ENCODE measurements at regions not wholly inside any gene's neighbourhood (a gene's known extent, or its start where the extent isn't known, plus 50 kb on each side); places are given as distances from the start of the nearest gene placed in this dataset.
"Not testable (repeated sequence)": the region's sequence is repeated elsewhere in the genome, so short reads cannot be mapped to it uniquely, and the experiment has no call there.

DNA sequence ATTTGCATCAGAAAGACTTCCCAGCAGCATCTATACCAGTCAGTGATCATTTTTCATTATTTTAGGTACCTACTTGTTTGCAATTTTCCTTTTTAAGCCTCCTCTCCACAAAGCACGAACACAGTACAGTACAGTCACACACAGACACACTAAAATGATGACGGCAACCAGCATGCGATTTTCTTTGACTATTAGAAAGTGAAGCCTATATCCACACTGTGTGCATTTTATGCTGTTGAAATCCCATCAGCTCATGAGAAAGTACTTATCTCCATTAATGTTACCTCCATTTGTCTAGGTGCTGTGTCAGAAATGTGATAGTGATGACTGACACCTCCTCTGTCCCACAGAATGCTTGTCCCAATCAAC, 294.7 kb upstream of the MEIS2 start:
- ChIA-PET CTCF (no interaction called here), POLR2A (no interaction called here)

DNA sequence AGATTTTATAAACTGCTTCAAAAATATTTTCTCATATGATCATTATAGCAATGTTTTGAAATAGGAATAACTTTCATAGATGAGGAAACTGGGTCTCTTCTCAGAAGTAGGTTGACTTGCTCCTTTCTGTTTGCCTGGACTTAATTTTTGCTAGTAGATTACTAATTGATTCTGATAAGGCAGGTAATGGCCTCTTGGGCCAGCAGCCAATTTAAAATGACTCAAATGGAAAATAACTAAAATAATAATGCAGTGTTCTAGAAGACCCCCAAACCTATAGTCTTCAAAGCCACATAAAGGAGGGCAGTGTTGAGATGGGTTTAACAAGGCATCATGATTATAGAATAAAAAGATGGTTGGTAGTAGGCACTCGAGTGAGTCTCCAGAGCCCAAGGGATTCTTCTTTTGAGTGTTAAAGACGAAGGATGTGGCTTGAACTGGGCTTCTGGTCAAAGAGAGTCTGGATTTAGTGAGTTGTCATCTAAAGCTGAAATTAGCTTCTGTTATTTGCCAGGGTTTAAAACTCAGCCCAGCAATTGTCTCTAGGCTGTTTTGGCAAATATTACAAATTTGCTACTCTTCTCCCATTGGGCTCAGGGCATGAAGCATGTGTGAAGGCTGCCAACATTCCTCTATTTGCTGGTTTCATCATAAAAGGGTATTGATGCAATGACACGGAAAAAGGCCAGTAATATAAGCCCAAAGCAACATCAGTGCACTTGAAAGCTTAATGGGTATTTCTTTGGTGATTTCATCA, 297.1 kb upstream of the MEIS2 start:
- POLR2A ChIA-PET = no interaction called here

DNA sequence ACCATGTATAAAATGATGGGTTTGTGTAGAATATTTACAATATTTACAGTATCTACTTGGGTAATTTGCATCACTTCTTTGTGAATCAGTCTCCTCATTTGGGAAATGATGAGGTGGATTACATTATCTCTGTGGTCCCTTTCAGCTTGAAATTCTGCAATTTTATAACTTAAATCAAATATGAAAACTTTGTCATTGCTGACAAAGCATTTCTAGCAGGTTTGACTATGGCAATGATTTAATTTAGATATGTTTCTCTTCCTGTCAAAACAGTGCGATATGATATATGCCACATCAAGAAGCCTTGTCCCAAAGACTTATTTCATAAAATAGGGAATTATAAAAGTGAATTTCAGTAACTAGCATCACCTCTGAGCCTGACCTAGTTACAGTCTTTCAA, 315.8 kb upstream of the MEIS2 start:
- ChIA-PET POLR2A (no interaction called here), CTCF (no interaction called here)

More for the DNA sequence above, 297.1 kb upstream of the MEIS2 start:
- CTCF ChIA-PET = no interaction called here

DNA sequence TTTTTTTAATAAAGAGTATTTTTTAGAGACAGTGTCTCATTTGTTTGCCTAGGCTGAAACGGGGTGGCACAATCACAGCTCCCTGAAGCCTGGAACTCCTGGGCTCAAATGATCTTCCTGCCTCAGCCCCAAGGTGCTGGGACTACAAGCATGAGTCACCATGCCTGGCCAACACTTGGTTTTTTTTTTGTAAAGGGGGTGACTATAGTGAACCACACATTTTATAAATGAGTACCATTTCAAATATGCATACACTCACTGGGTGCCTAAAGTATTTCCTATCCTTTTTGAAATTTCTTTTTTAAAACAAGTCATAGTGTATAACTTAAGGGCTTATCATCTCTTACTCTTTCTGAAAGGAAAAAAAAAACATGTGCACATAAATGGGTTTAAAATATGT, 325.2 kb upstream of the MEIS2 start:
- ChIA-PET CTCF (no interaction called here), POLR2A (no interaction called here)

DNA sequence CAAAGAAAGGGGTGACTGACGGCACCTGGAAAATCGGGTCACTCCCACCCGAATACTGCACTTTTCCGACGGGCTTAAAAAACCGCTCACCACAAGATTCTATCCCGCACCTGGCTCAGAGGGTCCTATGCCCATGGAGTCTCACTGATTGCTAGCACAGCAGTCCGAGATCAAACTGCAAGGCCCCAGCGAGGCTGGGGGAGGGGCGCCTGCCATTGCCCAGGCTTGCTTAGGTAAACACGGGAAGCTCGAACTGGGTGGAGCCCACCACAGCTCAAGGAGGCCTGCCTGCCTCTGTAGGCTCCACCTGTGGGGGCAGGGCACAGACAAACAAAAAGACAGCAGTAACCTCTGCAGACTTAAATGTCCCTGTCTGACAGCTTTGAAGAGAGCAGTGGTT, 327.0 kb upstream of the MEIS2 start:
- CTCF ChIA-PET, POLR2A ChIA-PET: not testable (repeated sequence)

DNA sequence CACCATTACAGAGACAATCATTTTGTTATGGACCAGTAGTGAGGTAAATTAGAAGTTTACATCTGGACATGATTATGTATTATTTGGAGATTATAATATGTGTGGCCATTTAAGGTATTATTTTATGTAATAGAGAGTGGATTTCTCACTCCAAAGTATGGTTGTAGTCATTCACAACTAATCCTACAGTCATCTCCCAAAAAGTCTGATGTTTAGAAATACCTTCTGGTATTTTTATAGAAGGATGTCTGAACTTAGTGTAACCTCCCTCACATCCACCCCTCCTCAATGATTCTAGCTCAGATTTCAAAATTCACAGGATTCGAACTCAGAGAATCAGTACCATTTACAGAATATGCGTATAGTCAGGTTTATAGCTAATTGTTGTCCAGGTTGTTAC, 346.6 kb upstream of the MEIS2 start:
- POLR2A ChIA-PET = no interaction called here
- CTCF ChIA-PET = no interaction called here

DNA sequence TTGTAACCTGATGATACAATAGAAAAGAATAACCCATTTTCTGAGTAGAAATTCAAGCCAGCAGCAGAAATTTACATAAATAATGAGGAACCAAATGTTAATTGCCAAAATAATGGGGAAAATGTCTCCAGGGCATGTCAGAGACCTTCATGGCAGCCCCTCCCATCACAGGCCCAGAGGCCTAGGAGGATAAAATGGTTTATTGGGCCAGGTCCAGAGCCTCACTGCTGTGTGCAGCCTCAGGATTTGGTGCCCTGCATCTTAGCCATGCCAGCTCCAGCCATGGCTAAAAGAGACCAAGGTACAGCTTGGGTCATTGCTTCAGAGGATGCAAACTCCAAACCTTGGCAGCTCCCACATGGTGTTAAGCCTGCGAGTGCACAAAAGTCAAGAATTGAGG, 352.1 kb upstream of the MEIS2 start:
- POLR2A ChIA-PET = no interaction called here

DNA sequence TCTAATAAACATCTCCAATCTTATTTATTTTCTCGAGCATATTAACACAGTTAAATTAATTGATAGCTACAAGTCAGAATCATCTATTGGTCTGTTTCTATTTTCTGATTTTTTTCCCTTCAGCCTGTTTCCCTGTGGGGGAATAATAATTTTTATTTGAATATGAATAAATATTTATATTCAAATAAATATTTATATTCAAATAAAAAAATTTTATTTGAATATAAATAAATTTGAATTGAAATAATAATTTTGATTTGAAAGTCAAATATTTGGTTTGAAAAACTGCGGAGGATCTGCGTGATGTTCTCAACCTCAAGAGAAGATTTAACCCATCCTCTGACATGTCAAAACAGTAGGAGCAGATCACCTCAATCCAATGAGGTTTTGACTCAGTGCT, 380.1 kb upstream of the MEIS2 start:
- CTCF ChIA-PET = no interaction called here
- POLR2A ChIA-PET = no interaction called here

More for the DNA sequence above, 352.1 kb upstream of the MEIS2 start:
- CTCF ChIA-PET = interaction anchor here (0.6 kb wide), 1 partner anchor 1844 kb away, joined by 3 read pairs; no protein-coding TSS in a partner anchor

DNA sequence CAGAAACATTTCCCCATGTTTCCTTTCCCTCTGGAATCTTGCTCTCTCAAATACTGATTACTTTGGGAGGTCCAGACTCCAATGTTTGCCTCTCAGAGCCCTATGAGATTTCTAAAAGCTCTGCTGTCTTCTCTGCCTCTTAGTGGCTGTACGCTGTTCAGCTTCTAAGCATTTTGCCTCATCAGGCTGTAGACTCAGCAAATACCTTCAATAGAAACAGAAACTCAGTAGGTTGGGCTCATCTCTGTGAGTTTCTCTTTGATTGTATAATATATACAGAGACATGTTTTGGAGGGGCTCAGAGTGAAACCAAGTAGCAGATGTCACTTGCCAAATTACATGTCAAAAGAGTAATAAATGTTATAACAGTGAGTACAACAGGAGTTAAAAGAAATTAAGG, 380.8 kb upstream of the MEIS2 start:
- POLR2A ChIA-PET = no interaction called here
- CTCF ChIA-PET = no interaction called here

DNA sequence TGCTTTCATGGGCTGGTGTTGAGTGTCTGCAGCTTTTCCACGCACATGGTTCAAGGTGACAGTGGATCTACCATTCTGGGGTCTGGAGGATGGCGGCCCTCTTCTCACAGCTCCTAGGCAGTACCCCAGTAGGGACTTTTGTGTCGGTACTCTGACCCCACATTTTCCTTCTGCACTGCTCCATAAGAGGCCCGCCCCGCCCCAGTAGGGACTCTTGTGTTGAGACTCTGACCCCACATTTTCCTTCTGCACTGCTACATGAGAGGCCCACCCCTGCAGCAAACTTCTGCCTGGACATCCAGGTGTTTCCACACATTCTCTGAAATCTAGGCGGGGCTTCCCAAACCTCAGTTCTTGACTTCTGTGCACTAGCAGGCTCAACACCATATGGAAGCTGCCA, 383.4 kb upstream of the MEIS2 start:
- POLR2A ChIA-PET = no interaction called here
- CTCF ChIA-PET = no interaction called here

DNA sequence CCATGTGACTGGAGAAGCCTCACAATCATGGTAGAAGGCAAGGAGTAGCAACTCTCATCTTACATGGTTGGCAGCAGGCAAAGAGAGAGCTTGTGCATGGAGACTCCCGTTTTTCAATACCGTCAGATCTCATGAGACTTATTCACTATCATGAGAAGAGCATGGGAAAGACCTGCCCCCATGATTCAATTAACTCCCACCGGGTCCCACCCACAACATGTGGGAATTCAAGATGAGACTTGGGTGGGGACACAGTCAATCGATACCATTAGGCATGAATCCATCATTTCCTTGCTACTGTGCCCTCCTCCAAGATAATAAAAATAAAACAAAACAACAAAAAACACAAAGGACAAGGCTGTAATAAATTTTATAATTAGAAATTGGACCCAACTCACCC, 384.7 kb upstream of the MEIS2 start:
- ChIA-PET POLR2A (no interaction called here), CTCF (no interaction called here)

DNA sequence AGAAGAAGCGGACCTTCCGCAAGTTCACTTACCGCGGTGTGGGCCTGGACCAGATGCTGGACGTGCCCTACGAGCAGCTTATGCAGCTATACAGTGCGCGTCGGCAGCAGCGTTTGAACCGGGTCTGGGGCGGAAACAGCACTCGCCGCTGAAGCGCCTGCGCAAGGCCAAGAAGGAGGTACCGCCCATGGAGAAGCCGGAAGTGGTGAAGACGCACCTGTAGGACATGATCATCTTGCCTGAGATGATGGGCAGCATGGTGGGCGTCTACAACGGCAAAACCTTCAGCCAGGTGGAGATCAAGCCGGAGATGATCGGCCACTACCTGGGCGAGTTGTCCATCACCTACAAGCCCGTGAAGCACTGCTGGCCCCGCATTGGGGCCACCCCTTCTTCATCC, 390.4 kb upstream of the MEIS2 start:
- CTCF ChIA-PET = no interaction called here

DNA sequence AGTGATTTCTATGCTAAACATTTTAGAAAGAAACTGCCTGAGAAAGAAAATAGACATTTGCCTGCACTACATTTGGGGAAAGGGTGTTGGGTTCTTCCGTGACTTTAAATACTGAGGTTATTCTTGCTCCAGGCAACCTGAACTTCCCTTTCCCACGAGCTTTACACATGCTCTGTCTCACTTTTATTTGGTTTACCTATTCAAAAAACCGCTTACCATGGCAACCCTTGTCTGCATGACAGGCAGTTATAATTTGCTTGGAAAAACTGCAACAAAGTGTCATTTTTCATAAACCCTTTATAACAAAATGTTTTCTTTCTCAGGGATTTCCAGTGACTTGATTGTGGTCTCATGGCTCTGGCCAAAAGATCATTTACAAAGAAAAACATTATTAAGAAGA, 416.3 kb upstream of the MEIS2 start:
- POLR2A ChIA-PET = no interaction called here
- CTCF ChIA-PET = no interaction called here

More for the DNA sequence above, 390.4 kb upstream of the MEIS2 start:
- POLR2A ChIA-PET = no interaction called here

DNA sequence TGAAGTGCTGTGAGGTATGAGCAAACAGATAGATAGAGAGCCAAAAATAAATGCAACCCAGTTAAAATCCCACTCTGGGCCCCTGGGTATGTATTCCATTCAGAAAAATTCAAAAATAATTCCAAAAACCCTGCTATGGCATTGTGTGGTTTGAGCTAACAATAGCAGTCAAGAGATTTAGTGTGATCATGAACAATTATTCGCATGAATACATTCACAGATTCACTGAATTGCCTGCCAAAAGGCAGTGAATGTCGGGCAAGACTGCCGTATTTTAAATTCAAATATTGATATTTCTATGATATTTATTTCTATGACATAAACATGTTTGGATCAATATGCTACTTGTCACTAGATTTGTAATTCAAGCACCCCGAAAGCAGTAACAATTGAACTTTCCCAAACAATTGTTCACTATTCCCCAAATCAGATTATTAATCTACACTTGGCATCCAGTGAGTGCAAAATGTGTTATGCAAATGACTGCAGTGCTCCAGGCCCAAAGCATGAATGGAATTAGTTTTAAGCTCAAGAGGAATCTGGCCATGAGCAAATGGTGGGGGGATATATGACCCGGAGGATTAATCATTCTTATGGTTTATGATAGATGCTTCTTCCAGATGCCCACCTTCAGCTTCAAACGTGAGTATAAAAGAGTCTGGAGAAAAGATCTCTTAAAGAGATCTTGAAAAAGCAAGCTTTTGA, 417.0 kb upstream of the MEIS2 start:
- CTCF ChIA-PET = no interaction called here
- POLR2A ChIA-PET = no interaction called here

DNA sequence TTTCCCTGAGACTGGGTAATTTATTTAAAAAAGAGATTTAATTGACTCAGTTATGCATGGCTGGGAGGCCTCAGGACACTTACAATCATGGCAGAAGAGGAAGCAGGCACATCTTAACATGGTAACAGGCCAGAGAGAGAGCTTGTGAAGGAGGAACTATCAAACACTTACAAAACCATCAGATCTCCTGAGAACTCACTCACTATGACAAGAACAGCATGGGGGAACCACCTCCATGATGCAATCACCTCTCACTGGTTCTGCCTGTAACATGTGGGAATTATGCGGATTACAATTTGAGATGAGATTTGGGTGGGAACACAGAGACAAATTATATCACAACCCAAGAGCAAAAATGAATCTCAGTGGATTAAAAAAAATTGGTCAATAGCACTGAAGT, 416.0 kb upstream of the TMCO5A start:
- CTCF ChIA-PET = no interaction called here

DNA sequence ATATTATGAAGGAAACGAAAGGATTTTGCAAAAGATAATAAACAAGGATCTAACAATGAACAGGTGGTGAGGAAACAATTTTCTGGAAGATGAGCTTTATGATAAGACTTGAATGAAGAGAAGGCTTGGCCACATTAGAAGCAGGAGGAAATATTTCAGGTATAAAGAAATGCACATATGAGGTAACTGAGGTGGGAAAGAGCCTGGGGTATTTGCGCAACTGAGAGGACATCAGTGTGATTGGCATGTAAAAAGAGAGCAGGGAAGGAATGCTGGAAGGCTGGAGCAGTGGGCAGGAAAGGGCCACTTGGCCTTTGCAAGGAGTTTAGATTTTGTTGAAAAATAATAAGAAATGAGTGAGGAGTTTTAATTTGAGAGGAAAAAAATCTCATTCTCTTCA, 414.4 kb upstream of the TMCO5A start:
- POLR2A ChIA-PET = no interaction called here
- CTCF ChIA-PET = no interaction called here

More for the DNA sequence above, 416.0 kb upstream of the TMCO5A start:
- POLR2A ChIA-PET = no interaction called here

DNA sequence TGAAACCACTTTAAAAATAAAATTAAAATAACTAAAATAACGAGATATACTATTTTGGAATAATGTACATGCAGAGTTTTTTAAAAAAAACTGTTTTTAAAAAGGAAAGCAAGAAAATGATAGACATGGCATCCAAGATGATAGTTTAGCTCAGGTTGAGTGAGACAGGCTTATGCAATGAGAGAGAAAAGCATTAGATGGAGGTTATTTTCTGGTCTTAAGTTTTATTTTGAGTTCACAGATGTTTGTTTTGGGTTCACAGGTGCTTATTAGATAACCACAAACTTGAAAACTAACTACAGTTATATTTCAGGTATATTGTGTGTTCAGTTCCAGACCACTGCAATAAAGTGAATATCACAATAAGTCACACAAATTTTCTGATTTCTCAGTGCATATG, 413.6 kb upstream of the TMCO5A start:
- CTCF ChIA-PET = no interaction called here
- POLR2A ChIA-PET = no interaction called here

DNA sequence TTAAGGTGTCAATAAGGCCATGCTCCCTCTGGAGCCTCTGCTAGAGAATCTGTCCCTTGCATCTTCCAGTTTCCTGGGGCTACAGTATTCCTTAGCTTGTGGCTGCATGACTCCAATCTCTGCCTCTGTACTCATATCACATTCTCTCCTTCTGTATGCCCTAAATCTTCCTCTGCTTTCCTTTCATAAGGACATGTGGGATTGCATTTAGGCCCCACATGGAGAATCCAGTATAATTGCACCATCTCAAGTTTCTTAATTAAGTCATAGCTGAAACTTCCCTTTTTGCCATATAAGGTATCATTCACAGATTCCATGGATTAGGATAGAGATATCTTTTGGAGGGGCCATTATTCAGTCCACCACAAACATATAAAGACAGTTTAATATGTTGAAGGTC, 409.8 kb upstream of the TMCO5A start:
- ChIA-PET CTCF (no interaction called here), POLR2A (no interaction called here)

DNA sequence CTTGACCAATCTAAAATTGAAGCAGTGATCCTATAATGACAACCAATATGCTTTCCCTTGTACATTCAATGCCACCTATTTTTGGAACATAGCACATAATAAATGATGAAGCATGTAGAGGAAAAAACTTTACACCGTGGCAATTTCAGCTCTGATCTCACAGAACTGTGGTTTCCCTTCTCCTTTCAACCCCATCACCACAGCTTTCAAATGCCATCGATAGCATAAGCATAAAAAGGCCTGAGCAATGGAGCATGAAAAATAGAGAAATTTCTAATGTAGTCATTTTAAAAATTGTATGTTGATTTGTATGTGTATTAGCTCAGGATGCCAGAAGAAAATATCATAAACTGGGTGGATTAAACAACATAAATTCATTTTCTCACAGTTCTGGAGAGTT, 406.0 kb upstream of the TMCO5A start:
- ChIA-PET POLR2A (no interaction called here), CTCF (no interaction called here)

DNA sequence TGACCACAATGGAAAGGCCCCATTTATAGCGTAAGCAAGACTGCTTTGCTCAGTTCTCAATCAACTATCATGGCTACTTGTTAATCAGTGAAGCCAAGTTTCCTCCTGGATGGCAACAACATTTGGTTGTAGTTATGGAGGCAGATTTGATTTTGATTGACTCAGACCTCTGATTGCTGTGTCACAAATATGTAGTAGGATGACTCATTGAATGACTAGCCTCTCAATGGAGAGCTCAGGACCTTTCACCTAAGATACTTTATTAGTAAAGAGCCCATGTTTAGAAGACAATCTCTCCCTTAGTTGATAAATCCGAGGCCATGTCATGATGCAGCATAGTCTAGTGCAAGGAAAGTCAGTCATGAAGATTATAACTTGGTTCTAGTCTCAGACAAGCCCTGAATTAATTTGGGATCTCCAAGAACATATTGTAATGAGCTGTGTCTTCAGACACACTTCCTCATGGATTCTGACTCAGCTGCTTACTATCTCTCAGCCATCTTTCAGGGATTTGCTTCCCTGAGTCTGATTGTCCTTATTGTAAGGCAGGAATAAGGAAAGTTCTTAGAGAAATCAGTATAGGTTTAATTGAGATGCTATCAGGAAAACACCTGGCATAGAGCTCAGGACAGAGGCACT, 397.4 kb upstream of the TMCO5A start:
- CTCF ChIA-PET = no interaction called here
- POLR2A ChIA-PET = no interaction called here

DNA sequence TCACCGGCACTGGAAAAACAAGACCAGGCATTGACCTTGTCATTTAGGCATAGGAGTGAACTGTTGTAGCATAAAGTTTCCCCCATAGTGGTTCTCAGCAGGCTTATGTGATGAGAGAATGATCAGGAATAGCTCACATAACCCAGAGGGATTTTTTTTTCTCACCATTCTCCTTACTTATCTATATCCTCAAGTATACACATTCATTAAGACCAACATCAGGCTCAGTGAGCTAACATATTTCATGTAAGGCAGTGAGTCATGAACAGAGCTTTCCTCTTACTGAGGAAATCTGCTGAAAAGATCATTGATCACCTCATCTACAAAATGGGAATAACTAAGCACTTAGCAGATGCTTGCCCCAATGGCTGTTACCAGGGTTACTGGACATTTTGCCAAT, 396.6 kb upstream of the TMCO5A start:
- ChIA-PET POLR2A (no interaction called here), CTCF (no interaction called here)

DNA sequence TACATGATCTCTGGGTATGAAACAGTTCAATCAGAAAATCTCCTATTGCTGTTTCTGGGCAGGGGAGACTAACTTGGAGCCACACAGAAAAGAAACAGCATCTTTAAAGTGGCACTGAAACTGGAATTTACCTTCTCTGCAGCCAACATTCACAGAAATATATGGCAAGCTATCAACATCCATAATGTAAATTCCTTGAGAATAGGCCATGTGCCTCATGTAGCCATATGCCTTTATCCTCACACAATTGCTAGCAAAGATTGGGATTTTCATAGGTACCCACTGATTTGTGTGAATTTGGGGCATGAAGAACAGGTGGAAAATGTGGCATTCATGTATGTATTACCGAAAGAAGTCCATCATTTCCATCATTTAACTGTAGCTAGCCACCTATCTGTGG, 386.3 kb upstream of the TMCO5A start:
- POLR2A ChIA-PET = no interaction called here

More for the DNA sequence above, 386.3 kb upstream of the TMCO5A start:
- CTCF ChIA-PET = no interaction called here

Measured in activated CD8-positive, alpha-beta memory T cell treated with anti-CD3 and anti-CD28 coated beads for 36 hours (primary cell).